HG03558 (cell line): ENCODE measurements at regions not wholly inside any gene's neighbourhood (a gene's known extent, or its start where the extent isn't known, plus 50 kb on each side); places are given as distances from the start of the nearest gene placed in this dataset.
A peak's percentile ranks its signal among the peaks of the same experiment; 100 is the strongest.
"Not testable (repeated sequence)": the region's sequence is repeated elsewhere in the genome, so short reads cannot be mapped to it uniquely, and the experiment has no call there.

Experiments used
- ATAC-seq: cut with Tn5 transposase; IDR thresholded peaks from one replicate; pipeline ENCODE4 v1.9.1; 2021; ENCODE audit warnings: moderate number of reproducible peaks; ENCODE audit not compliant: unreplicated experiment; ENCODE audit errors: extremely low read depth

GRCh38 chr2:107093426-107093957 lies 207.5 kb upstream of the ST6GAL2 start:
- no peak for ATAC-seq

GRCh38 chr2:107094450-107094986 lies 208.6 kb upstream of the ST6GAL2 start:
- no peak for ATAC-seq

GRCh38 chr2:107102176-107102575 lies 216.2 kb upstream of the ST6GAL2 start:
- ATAC-seq, result no peak

- no peak for ATAC-seq
Measured at GRCh38 chr2:107107351-107107750, 221.4 kb upstream of the ST6GAL2 start.

GRCh38 chr2:107108556-107108955 lies 222.6 kb upstream of the ST6GAL2 start:
- ATAC-seq, result no peak

GRCh38 chr2:107111623-107112022 lies 225.7 kb upstream of the ST6GAL2 start:
- ATAC-seq, result no peak

- no peak for ATAC-seq
Measured at GRCh38 chr2:107112561-107112960, 226.6 kb upstream of the ST6GAL2 start.

- ATAC-seq, result no peak
Measured at GRCh38 chr2:107128381-107128780, 242.4 kb upstream of the ST6GAL2 start.

GRCh38 chr2:107132070-107132469 lies 246.1 kb upstream of the ST6GAL2 start:
- ATAC-seq, result peak; percentile 90

GRCh38 chr2:107132746-107133145 lies 246.8 kb upstream of the ST6GAL2 start:
- no peak for ATAC-seq

- no peak for ATAC-seq
Measured at GRCh38 chr2:107133412-107133811, 247.4 kb upstream of the ST6GAL2 start.

- ATAC-seq, result no peak
Measured at GRCh38 chr2:107136733-107137132, 250.8 kb upstream of the ST6GAL2 start.

- no peak for ATAC-seq
Measured at GRCh38 chr2:107137706-107138105, 251.7 kb upstream of the ST6GAL2 start.

- ATAC-seq, result no peak
Measured at GRCh38 chr2:107146181-107146580, 260.2 kb upstream of the ST6GAL2 start.

- not testable (repeated sequence) for ATAC-seq
Measured at GRCh38 chr2:107146645-107147044, 260.7 kb upstream of the ST6GAL2 start.

GRCh38 chr2:107148055-107148454 lies 262.1 kb upstream of the ST6GAL2 start:
- no peak for ATAC-seq

- ATAC-seq, result no peak
Measured at GRCh38 chr2:107148496-107148895, 262.5 kb upstream of the ST6GAL2 start.

GRCh38 chr2:107160640-107161239 lies 274.8 kb upstream of the ST6GAL2 start:
- ATAC-seq, result no peak

- no peak for ATAC-seq
Measured at GRCh38 chr2:107168141-107168540, 282.2 kb upstream of the ST6GAL2 start.

GRCh38 chr2:107174171-107174570 lies 288.2 kb upstream of the ST6GAL2 start:
- ATAC-seq, result no peak

GRCh38 chr2:107182981-107183380 lies 297.0 kb upstream of the ST6GAL2 start:
- no peak for ATAC-seq

- ATAC-seq, result no peak
Measured at GRCh38 chr2:107187870-107188269, 301.9 kb upstream of the ST6GAL2 start.
